Mammary epithelial cell (primary cell): ENCODE measurements at regions not wholly inside any gene's neighbourhood (a gene's known extent, or its start where the extent isn't known, plus 50 kb on each side); places are given as distances from the start of the nearest gene placed in this dataset.

Experiments used
- CTCF ChIP-seq, 2 donors: IDR thresholded peaks in 1 of 2; conservative IDR thresholded peaks in 1 of 2; 2 replicates each; pipeline ENCODE4 v1.5.1; 2011 to 2012; ENCODE audit warnings: inconsistent platforms in 2 of 2, low read length in 2 of 2, mild to moderate bottlenecking in 2 of 2, control low read depth in 1 of 2, low read depth in 1 of 2; ENCODE audit not compliant: insufficient read depth in 1 of 2; ENCODE audit errors: extremely low read depth in 1 of 2
- EZH2 ChIP-seq: IDR thresholded peaks from 2 replicates; pipeline ENCODE4 v1.6.1; 2012; ENCODE audit warnings: low read length, inconsistent platforms, borderline replicate concordance

GRCh38 chr4:52196606-52197130 lies 145.6 kb downstream of the SPATA18 start:
- TF ChIP-seq CTCF (conservative IDR thresholded peaks at IDR 0.05 in 1 of 2, IDR thresholded peaks at IDR 0.05 in 1 of 2; ENCODE audit: extremely low read depth in 1 of 2, insufficient read depth in 1 of 2, low read depth in 1 of 2, low read length in 2 of 2): no peak
- no peak for TF ChIP-seq EZH2
